Spleen (tissue), 11 donors: ENCODE measurements at regions not wholly inside any gene's neighbourhood (a gene's known extent, or its start where the extent isn't known, plus 50 kb on each side); places are given as distances from the start of the nearest gene placed in this dataset.
A peak's percentile ranks its signal among the peaks of the same experiment; 100 is the strongest.

ENCODE experiments used
- DNase-seq: peaks from one replicate; pipeline ENCODE4 v3.0.0-alpha.2; 2020
- H3K27ac ChIP-seq, 8 donors: fragments of 200-600 bp; sonication (generic) in 7 of 8; 1 replicate in 4 of 8; 2 replicates in 4 of 8; pipeline versions ENCODE4 v1.5.0 to v1.8.0; 2016 to 2021; ENCODE audit warnings: inconsistent platforms in 4 of 8, mild to moderate bottlenecking in 4 of 8, moderate library complexity in 1 of 8
- H3K27me3 ChIP-seq, 7 donors: fragments of 200-600 bp; sonication (generic) in 6 of 7; replicated peaks in 1 of 7; 1 replicate in 4 of 7; 2 replicates in 3 of 7; pipeline versions ENCODE4 v1.5.0 to v1.8.0; 2016 to 2021; ENCODE audit warnings: inconsistent platforms in 3 of 7, mild to moderate bottlenecking in 1 of 7
- H3K36me3 ChIP-seq, 6 donors: fragments of 200-600 bp; sonication (generic) in 5 of 6; 1 replicate in 4 of 6; 2 replicates in 2 of 6; pipeline versions ENCODE4 v1.5.0 to v1.8.0; 2016 to 2021; ENCODE audit warnings: inconsistent platforms in 2 of 6
- H3K4me1 ChIP-seq, 6 donors: fragments of 200-600 bp; sonication (generic) in 5 of 6; 1 replicate in 3 of 6; 2 replicates in 3 of 6; pipeline versions ENCODE4 v1.5.0 to v1.8.0; 2016 to 2021; ENCODE audit warnings: inconsistent platforms in 3 of 6
- H3K4me3 ChIP-seq, 8 donors: fragments of 200-600 bp; sonication (generic) in 7 of 8; 1 replicate in 4 of 8; 2 replicates in 4 of 8; pipeline versions ENCODE4 v1.5.0 to v1.8.0; 2016 to 2021; ENCODE audit warnings: inconsistent platforms in 4 of 8, mild to moderate bottlenecking in 4 of 8, moderate library complexity in 2 of 8
- H3K9me3 ChIP-seq, 8 donors: fragments of 200-600 bp; sonication (generic) in 7 of 8; 1 replicate in 4 of 8; 2 replicates in 4 of 8; pipeline versions ENCODE4 v1.5.0 to v1.8.0; 2016 to 2021; ENCODE audit warnings: inconsistent platforms in 4 of 8
- CTCF ChIP-seq, 11 experiments: fragments of 200-600 bp in 7 of 11; fragments of 450-650 bp in 4 of 11; sonication (generic) in 4 of 11; IDR thresholded peaks in 8 of 11; conservative IDR thresholded peaks in 3 of 11; 1 replicate in 7 of 11; 2 replicates in 4 of 11; pipeline versions ENCODE4 v1.4.0 to v1.8.0; 2016 to 2021; ENCODE audit warnings: antibody characterized with exemption in 11 of 11, inconsistent platforms in 4 of 11, mild to moderate bottlenecking in 1 of 11
- POLR2A ChIP-seq, 3 donors: fragments of 450-650 bp; IDR thresholded peaks; one replicate each; pipeline ENCODE4 v1.5.1; 2017; ENCODE audit warnings: antibody characterized with exemption in 3 of 3, mild to moderate bottlenecking in 1 of 3
- POLR2AphosphoS5 ChIP-seq, 3 donors: sonication (generic); formaldehyde crosslinking; IDR thresholded peaks; one replicate each; pipeline ENCODE4 v1.5.1; 2017; ENCODE audit warnings: antibody characterized with exemption in 3 of 3
- WGBS, 5 donors: extraction: QIAGEN DNeasy Blood & Tissue Kit in 3 of 5; methylation state at CpG; one replicate each; pipeline versions ENCODE4 v1.1.5 to v1.1.7; 2013 to 2018; 5-methylcytosine and 5-hydroxymethylcytosine counted together
- intact Hi-C: fragments of 100-400 bp; cut with DNase I; formaldehyde crosslinking; loops from one replicate; pipeline ENCODE4 v1.15.0; 2023; ENCODE audit warnings: low total_unique reads
- donor health status: healthy with polysubstance abuse.
- donor health status: DM: no; HTN: no; CAD: no; lungs with moderate emphysema.
- donor health status: DM: no; HTN: no; CAD: no.
- donor health status: Bipolar disorder and iron deficiency.
- donor health status: healthy.
- donor health status: DM: no; HTN: no; CAD: no.
- donor health status: DM: yes; HTN: yes; CAD: no.

GRCh38 chr16:27708651-27709050, 158.7 kb downstream of the KATNIP start:
- peaks cover 2 to 93% (median 13%) of the 10 kb centered on the region in 6 donors for H3K36me3 ChIP-seq
- H3K4me1 ChIP-seq, result peaks cover 0 to 10% (median 2%) of the 10 kb centered on the region in 6 donors
- no peaks in the 10 kb centered on the region for H3K9me3 ChIP-seq
- intact Hi-C loops, result no loop called here
- TF ChIP-seq CTCF (IDR thresholded peaks at IDR 0.05 in 8 of 11, conservative IDR thresholded peaks at IDR 0.05 in 3 of 11) (no peak), POLR2AphosphoS5 (IDR thresholded peaks at IDR 0.05) (no peak), POLR2A (IDR thresholded peaks at IDR 0.05) (no peak)
- H3K27ac ChIP-seq, result no peak overlapping the region
- no peaks in the 10 kb centered on the region for H3K27me3 ChIP-seq
- WGBS, 5 donors, result 88 to 94% (median 94%) methylated on average over 10 of the region's 10 CpGs
- no peak overlapping the region for H3K4me3 ChIP-seq
- peak; percentile 28 for DNase-seq

GRCh38 chr16:27712251-27712711, 162.3 kb downstream of the KATNIP start:
- H3K27ac ChIP-seq, result no peak overlapping the region
- intact Hi-C loops, result no loop called here
- peak; percentile 32 for DNase-seq
- no peaks in the 10 kb centered on the region for H3K27me3 ChIP-seq
- no peaks in the 10 kb centered on the region for H3K4me1 ChIP-seq
- no peak overlapping the region for H3K4me3 ChIP-seq
- H3K36me3 ChIP-seq, result peaks cover 2 to 57% (median 12%) of the 10 kb centered on the region in 6 donors
- TF ChIP-seq POLR2AphosphoS5 (IDR thresholded peaks at IDR 0.05), result no peak
- TF ChIP-seq CTCF (IDR thresholded peaks at IDR 0.05 in 8 of 11, conservative IDR thresholded peaks at IDR 0.05 in 3 of 11), result no peak
- TF ChIP-seq POLR2A (IDR thresholded peaks at IDR 0.05), result no peak
- no peaks in the 10 kb centered on the region for H3K9me3 ChIP-seq
- 92 to 94% (median 94%) methylated on average over 10 of the region's 10 CpGs for WGBS, 5 donors

GRCh38 chr16:27717726-27718125, 167.8 kb downstream of the KATNIP start:
- H3K9me3 ChIP-seq, result no peaks in the 10 kb centered on the region
- H3K27ac ChIP-seq, result no peak overlapping the region
- peak; percentile 10 for DNase-seq
- H3K27me3 ChIP-seq, result no peaks in the 10 kb centered on the region
- WGBS, 5 donors, result 84 to 100% (median 95%) methylated on average over 2 of the region's 2 CpGs
- intact Hi-C loops, result no loop called here
- TF ChIP-seq CTCF (IDR thresholded peaks at IDR 0.05 in 8 of 11, conservative IDR thresholded peaks at IDR 0.05 in 3 of 11) (no peak), POLR2AphosphoS5 (IDR thresholded peaks at IDR 0.05) (no peak), POLR2A (IDR thresholded peaks at IDR 0.05) (no peak)
- H3K4me1 ChIP-seq, result peaks cover 0 to 12% (median 0%) of the 10 kb centered on the region in 6 donors
- H3K4me3 ChIP-seq, result no peak overlapping the region
- peaks cover 0 to 38% (median 3%) of the 10 kb centered on the region in 6 donors for H3K36me3 ChIP-seq

- Histone ChIP-seq H3K27ac (no peak overlapping the region), H3K4me3 (no peak overlapping the region), H3K27me3 (no peaks in the 10 kb centered on the region), H3K4me1 (peaks cover 0 to 19% (median 0%) of the 10 kb centered on the region in 6 donors), H3K9me3 (no peaks in the 10 kb centered on the region), H3K36me3 (peaks cover 0 to 43% (median 3%) of the 10 kb centered on the region in 6 donors)
- intact Hi-C loops, result no loop called here
- peak; percentile 45 for DNase-seq
- WGBS, 5 donors, result 84 to 90% (median 86%) methylated on average over 13 to 15 of the region's 15 CpGs
- TF ChIP-seq POLR2AphosphoS5 (IDR thresholded peaks at IDR 0.05), result no peak
- TF ChIP-seq CTCF (IDR thresholded peaks at IDR 0.05 in 8 of 11, conservative IDR thresholded peaks at IDR 0.05 in 3 of 11), result no peak
- no peak for TF ChIP-seq POLR2A (IDR thresholded peaks at IDR 0.05)
Observed at GRCh38 chr16:27718201-27719105, 168.5 kb downstream of the KATNIP start.
